ENCODE measurements at regions not wholly inside any gene's neighbourhood (a gene's known extent, or its start where the extent isn't known, plus 50 kb on each side); places are given as distances from the start of the nearest gene placed in this dataset.

GRCh38 chr15:98369081-98369716, 279.1 kb upstream of the IGF1R start:
- no peak overlapping the region for H3K4me3 ChIP-seq
- no peaks in the 10 kb centered on the region for H3K4me1 ChIP-seq
- no peak for DNase-seq (ENCODE audit: low spot score in 2 of 2)
- H3K27me3 ChIP-seq = no peaks in the 10 kb centered on the region
- H3K9me3 ChIP-seq = no peaks in the 10 kb centered on the region
- TF ChIP-seq POLR2AphosphoS5 (IDR thresholded peaks at IDR 0.05) = no peak
- no peak for TF ChIP-seq CTCF (IDR thresholded peaks at IDR 0.05)
- TF ChIP-seq EP300 (IDR thresholded peaks at IDR 0.05) = no peak
- TF ChIP-seq POLR2A (IDR thresholded peaks at IDR 0.05) = no peak
- no peak overlapping the region for H3K27ac ChIP-seq
- no peaks in the 10 kb centered on the region for H3K36me3 ChIP-seq
- WGBS = 71% methylated on average over 3 of the region's 3 CpGs

GRCh38 chr15:98375513-98376340, 272.6 kb upstream of the IGF1R start:
- H3K9me3 ChIP-seq = peaks cover 6% of the 10 kb centered on the region
- WGBS = 89% methylated on average over 7 of the region's 7 CpGs
- DNase-seq (ENCODE audit: low spot score in 2 of 2) = no peak
- H3K36me3 ChIP-seq = no peaks in the 10 kb centered on the region
- no peaks in the 10 kb centered on the region for H3K27me3 ChIP-seq
- H3K4me3 ChIP-seq = no peak overlapping the region
- TF ChIP-seq POLR2A (IDR thresholded peaks at IDR 0.05) (no peak), CTCF (IDR thresholded peaks at IDR 0.05) (no peak), EP300 (IDR thresholded peaks at IDR 0.05) (no peak), POLR2AphosphoS5 (IDR thresholded peaks at IDR 0.05) (no peak)
- H3K27ac ChIP-seq = no peak overlapping the region
- no peaks in the 10 kb centered on the region for H3K4me1 ChIP-seq

GRCh38 chr15:98380721-98381120, 267.6 kb upstream of the IGF1R start:
- DNase-seq (ENCODE audit: low spot score in 2 of 2) = no peak
- 80% methylated on average over 3 of the region's 3 CpGs for WGBS
- Histone ChIP-seq H3K36me3 (no peaks in the 10 kb centered on the region), H3K27me3 (peaks cover 4% of the 10 kb centered on the region), H3K4me3 (no peak overlapping the region), H3K4me1 (no peaks in the 10 kb centered on the region), H3K9me3 (peaks cover 6% of the 10 kb centered on the region), H3K27ac (no peak overlapping the region)
- no peak for TF ChIP-seq EP300 (IDR thresholded peaks at IDR 0.05)
- no peak for TF ChIP-seq POLR2A (IDR thresholded peaks at IDR 0.05)
- no peak for TF ChIP-seq POLR2AphosphoS5 (IDR thresholded peaks at IDR 0.05)
- TF ChIP-seq CTCF (IDR thresholded peaks at IDR 0.05) = no peak

- Histone ChIP-seq H3K36me3 (no peaks in the 10 kb centered on the region), H3K4me1 (no peaks in the 10 kb centered on the region), H3K27ac (no peak overlapping the region), H3K27me3 (peaks cover 8% of the 10 kb centered on the region), H3K4me3 (no peak overlapping the region), H3K9me3 (peaks cover 6% of the 10 kb centered on the region)
- TF ChIP-seq EP300 (IDR thresholded peaks at IDR 0.05) = no peak
- no peak for TF ChIP-seq POLR2AphosphoS5 (IDR thresholded peaks at IDR 0.05)
- TF ChIP-seq CTCF (IDR thresholded peaks at IDR 0.05) = no peak
- no peak for TF ChIP-seq POLR2A (IDR thresholded peaks at IDR 0.05)
- no peak for DNase-seq (ENCODE audit: low spot score in 2 of 2)
- WGBS = 86% methylated on average over 2 of the region's 2 CpGs
Measured at GRCh38 chr15:98381446-98381845, 266.9 kb upstream of the IGF1R start.

- H3K27ac ChIP-seq = no peak overlapping the region
- peaks cover 8% of the 10 kb centered on the region for H3K27me3 ChIP-seq
- H3K36me3 ChIP-seq = no peaks in the 10 kb centered on the region
- H3K9me3 ChIP-seq = peaks cover 6% of the 10 kb centered on the region
- no peak for DNase-seq (ENCODE audit: low spot score in 2 of 2)
- H3K4me3 ChIP-seq = no peak overlapping the region
- H3K4me1 ChIP-seq = no peaks in the 10 kb centered on the region
- TF ChIP-seq CTCF (IDR thresholded peaks at IDR 0.05) (no peak), POLR2A (IDR thresholded peaks at IDR 0.05) (no peak), POLR2AphosphoS5 (IDR thresholded peaks at IDR 0.05) (no peak), EP300 (IDR thresholded peaks at IDR 0.05) (no peak)
- WGBS = 62% methylated on average over 6 of the region's 6 CpGs
Measured at GRCh38 chr15:98382139-98382538, 266.2 kb upstream of the IGF1R start.

Data from suprapubic skin (tissue), 4 donors.